ENCODE measurements at regions not wholly inside any gene's neighbourhood (a gene's known extent, or its start where the extent isn't known, plus 50 kb on each side); places are given as distances from the start of the nearest gene placed in this dataset.

DNA sequence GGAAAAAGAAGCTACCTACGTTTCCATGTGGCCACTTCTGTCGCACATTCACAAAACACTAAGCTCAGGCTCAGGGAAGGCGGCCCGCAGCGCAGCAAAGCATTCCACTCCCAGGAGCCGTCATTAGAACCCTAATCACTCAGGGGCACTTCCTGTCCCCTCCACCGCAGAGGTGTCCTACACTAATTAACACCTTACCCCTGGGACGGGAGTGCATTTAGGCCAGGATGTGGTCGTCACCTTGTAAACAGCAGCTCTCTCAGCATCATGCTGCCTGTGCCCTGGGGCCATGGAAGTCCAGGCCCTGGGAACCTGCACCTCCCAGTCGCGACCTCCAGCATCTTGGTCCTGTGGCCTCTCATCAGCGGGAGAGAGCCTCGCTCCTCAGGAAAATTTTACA, 359.8 kb upstream of the SALL3 start:
- TF ChIP-seq, protein P1, sequence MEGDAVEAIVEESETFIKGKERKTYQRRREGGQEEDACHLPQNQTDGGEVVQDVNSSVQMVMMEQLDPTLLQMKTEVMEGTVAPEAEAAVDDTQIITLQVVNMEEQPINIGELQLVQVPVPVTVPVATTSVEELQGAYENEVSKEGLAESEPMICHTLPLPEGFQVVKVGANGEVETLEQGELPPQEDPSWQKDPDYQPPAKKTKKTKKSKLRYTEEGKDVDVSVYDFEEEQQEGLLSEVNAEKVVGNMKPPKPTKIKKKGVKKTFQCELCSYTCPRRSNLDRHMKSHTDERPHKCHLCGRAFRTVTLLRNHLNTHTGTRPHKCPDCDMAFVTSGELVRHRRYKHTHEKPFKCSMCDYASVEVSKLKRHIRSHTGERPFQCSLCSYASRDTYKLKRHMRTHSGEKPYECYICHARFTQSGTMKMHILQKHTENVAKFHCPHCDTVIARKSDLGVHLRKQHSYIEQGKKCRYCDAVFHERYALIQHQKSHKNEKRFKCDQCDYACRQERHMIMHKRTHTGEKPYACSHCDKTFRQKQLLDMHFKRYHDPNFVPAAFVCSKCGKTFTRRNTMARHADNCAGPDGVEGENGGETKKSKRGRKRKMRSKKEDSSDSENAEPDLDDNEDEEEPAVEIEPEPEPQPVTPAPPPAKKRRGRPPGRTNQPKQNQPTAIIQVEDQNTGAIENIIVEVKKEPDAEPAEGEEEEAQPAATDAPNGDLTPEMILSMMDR (IDR thresholded peaks at IDR 0.05; ENCODE audit: low read depth, low read length), result no peak
- H3K4me3 ChIP-seq (ENCODE audit: low read depth, low read length), result no peak overlapping the region

- H3K4me3 ChIP-seq (ENCODE audit: low read depth, low read length), result no peak overlapping the region
- TF ChIP-seq, protein P1 (IDR thresholded peaks at IDR 0.05; ENCODE audit: low read depth, low read length), result no peak
These were observed 359.3 kb upstream of the SALL3 start for GRCh38 chr18:78620326-78620725.

DNA sequence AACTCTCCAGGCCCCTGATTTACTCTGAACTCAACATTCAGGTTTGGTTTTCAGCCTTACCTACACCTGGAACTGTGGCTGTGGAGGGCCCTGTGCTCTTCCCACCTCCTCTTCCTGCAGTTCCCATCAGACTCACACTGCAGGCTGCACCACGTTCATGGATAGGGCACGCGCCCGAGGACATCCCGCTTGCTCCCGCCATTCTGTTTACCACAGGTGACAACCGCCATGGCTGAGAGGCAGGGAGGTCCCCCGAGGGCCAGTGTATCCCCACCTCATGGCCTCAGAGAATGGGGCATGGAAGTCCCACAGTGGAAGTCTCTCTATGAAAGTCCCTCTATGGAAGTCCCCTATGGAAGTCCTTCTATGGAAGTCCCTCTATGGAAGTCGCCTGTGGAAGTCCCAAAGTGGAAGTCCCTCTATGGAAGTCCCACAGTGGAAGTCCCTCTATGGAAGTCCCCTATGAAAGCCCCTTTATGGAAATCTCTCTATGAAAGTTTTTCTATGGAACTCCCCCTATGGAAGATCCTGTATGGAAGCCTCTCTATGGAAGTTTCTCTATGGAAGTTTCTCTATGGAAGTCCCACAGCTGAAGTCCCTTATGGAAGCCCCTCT, 358.4 kb upstream of the SALL3 start:
- TF ChIP-seq, protein P1 (IDR thresholded peaks at IDR 0.05; ENCODE audit: low read depth, low read length), result no peak
- no peak overlapping the region for H3K4me3 ChIP-seq (ENCODE audit: low read depth, low read length)

GRCh38 chr18:78622251-78622906, 357.2 kb upstream of the SALL3 start:
- TF ChIP-seq, protein P1 (IDR thresholded peaks at IDR 0.05; ENCODE audit: low read depth, low read length), result no peak
- no peak overlapping the region for H3K4me3 ChIP-seq (ENCODE audit: low read depth, low read length)

DNA sequence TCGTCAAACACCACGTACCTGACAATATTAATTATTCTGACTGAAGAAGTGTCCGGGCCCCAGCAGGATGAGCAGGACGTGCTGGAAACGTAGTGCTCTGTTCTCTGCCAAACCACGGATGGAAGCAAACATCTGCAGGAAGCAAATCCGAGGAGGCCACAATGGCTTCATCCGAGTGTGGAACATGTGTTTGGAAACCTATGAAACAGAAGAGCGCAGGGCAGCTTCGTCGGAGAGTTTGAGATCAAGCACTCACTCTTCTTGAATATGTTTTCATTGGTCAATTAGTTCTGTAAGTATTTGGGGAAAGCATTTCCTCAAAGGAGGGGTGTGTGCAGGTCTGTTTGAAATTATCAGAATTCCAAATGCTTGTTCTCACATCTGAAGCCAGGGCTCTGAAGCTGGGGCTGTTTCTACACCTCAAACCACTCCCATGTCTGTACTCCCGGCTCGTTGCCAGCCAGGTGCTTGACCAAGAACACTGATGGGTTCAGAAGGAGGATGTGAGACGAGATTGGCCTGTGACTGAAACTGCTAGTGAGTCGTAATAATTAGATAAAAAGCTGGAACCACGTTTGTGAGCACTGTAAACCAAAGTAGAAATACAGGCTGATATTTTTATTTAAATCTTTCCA, 356.6 kb upstream of the SALL3 start:
- no peak overlapping the region for H3K4me3 ChIP-seq (ENCODE audit: low read depth, low read length)
- TF ChIP-seq, protein P1 (IDR thresholded peaks at IDR 0.05; ENCODE audit: low read depth, low read length), result no peak

- no peak overlapping the region for H3K4me3 ChIP-seq (ENCODE audit: low read depth, low read length)
- TF ChIP-seq, protein P1 (IDR thresholded peaks at IDR 0.05; ENCODE audit: low read depth, low read length), result no peak
These were observed 354.9 kb upstream of the SALL3 start for GRCh38 chr18:78624646-78625279.

DNA sequence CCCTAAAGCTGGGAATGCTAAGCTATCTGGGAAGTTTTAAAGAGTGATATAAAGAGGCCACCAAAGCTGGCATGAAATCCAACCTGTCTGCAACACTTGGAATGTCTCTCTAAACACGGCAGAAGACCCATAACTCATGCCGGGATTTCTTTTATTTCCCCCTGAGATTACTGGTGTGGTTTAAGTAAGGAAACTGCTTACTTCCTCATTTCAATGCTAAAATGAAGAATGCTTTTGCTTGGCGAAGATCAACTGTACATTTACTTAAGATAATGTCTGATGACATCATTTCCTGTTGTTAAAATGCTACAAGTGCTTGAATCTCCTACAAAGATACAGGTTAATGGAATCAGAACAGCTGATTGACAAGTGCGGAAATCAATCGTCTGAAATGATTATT, 353.8 kb upstream of the SALL3 start:
- H3K4me3 ChIP-seq (ENCODE audit: low read depth, low read length), result no peak overlapping the region
- TF ChIP-seq, protein P1 (IDR thresholded peaks at IDR 0.05; ENCODE audit: low read depth, low read length), result no peak
